ENCODE measurements at regions not wholly inside any gene's neighbourhood (a gene's known extent, or its start where the extent isn't known, plus 50 kb on each side); places are given as distances from the start of the nearest gene placed in this dataset.
A peak's percentile ranks its signal among the peaks of the same experiment; 100 is the strongest.

DNA sequence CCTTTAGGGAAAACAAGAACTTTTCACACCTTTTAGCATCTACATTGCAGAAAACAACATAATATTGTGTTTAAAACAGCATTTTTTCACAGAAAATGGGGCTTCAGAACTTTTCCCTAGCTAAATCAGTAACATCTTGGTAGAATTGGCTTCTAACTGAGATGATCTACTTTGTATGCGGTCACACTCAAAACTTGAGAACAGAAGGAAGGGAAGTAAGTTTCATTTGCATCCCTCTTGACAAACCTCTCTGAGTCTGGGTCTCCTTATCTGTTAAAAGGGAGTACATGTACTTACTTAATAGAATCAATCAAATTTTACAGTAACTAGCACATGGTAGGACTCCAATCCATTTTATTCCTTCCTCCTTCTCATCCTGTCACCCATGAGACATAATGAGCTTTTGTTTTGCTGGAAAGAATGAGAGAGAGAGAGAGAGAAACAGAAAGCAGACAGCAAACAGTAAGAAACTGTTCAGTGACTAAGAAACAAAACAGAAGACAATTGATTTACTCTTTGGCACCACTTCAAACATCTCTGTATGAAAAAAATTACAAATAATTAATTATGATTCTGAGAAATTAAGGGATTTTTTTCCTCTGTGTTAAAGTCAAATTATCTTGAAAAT is 387.3 kb downstream of the SATB2 start:
- Histone ChIP-seq H3K9me3 (ENCODE audit: low read length) (no peaks in the 10 kb centered on the region), H3K9ac (ENCODE audit: low read length) (no peak overlapping the region; the same call in 1 of the 2 replicates), H3K36me3 (ENCODE audit: insufficient read depth, low read length) (no peaks in the 10 kb centered on the region), H3K27ac (ENCODE audit: low read depth, low read length, poor library complexity, severe bottlenecking) (peak overlapping the region; percentile 76), H3K27me3 (ENCODE audit: insufficient read depth, low read length) (no peaks in the 10 kb centered on the region), H4K20me1 (ENCODE audit: insufficient read depth, low read length) (no peaks in the 10 kb centered on the region), H3K4me3 (ENCODE audit: low read depth, low read length, poor library complexity, severe bottlenecking) (no peak overlapping the region), H3K4me2 (ENCODE audit: low read length) (peak overlapping the region; percentile 36; the same call in 1 of the 2 replicates), H2AFZ (ENCODE audit: low read length) (no peak overlapping the region), H3K4me1 (ENCODE audit: insufficient read depth, low read length, severe bottlenecking) (peaks cover 60% of the 10 kb centered on the region), H3F3A (ENCODE audit: insufficient read depth, low read length) (no peaks in the 10 kb centered on the region), H3K9me2 (ENCODE audit: low read depth, low read length) (no peaks in the 10 kb centered on the region), H3K79me2 (ENCODE audit: insufficient read depth, low read length) (no peaks in the 10 kb centered on the region)
- no peak for TF ChIP-seq EZH2 (IDR thresholded peaks at IDR 0.05; ENCODE audit: borderline replicate concordance, low read length)
- TF ChIP-seq, protein P1, sequence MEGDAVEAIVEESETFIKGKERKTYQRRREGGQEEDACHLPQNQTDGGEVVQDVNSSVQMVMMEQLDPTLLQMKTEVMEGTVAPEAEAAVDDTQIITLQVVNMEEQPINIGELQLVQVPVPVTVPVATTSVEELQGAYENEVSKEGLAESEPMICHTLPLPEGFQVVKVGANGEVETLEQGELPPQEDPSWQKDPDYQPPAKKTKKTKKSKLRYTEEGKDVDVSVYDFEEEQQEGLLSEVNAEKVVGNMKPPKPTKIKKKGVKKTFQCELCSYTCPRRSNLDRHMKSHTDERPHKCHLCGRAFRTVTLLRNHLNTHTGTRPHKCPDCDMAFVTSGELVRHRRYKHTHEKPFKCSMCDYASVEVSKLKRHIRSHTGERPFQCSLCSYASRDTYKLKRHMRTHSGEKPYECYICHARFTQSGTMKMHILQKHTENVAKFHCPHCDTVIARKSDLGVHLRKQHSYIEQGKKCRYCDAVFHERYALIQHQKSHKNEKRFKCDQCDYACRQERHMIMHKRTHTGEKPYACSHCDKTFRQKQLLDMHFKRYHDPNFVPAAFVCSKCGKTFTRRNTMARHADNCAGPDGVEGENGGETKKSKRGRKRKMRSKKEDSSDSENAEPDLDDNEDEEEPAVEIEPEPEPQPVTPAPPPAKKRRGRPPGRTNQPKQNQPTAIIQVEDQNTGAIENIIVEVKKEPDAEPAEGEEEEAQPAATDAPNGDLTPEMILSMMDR (IDR thresholded peaks at IDR 0.05; ENCODE audit: low read length) = no peak

DNA sequence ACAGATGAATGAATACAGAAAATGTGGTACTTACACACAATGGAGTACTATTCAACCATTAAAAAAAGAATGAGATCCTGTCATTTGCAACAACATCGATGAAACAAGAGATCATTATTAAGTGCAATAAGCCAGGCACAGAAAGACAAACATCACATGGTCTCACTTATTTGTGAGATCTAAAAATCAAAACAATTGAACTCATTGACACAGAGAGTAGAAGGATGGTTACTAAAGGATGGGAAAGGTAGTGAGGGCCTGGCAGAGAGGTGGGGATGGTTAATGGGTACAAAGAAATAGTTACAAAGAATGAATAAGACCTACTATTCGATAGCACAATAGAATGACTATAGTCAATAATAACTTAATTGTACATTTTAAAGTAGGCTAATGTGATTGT is 393.5 kb downstream of the SATB2 start:
- TF ChIP-seq, protein P1 (IDR thresholded peaks at IDR 0.05; ENCODE audit: low read length) = no peak
- no peak for TF ChIP-seq EZH2 (IDR thresholded peaks at IDR 0.05; ENCODE audit: borderline replicate concordance, low read length)

DNA sequence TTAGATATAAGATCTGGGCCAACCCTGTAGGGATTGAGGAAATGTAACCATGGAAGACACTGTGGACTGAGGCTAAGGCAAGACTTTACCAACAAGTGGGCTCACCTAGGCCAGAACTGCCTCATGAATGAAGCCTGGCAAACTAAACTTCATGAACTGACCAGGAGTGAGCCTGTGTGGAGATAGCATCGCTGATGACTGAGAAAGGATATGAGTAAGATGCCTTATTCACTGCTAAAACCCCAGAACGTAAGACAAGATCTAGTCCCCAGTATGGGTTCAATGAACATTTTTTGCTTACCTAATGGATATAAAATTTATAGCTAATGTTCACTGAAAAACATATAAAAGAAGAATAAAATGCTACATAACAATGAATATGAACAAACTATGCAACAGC is 399.8 kb downstream of the SATB2 start:
- Histone ChIP-seq H3K36me3 (ENCODE audit: insufficient read depth, low read length) (no peaks in the 10 kb centered on the region), H3K4me1 (ENCODE audit: insufficient read depth, low read length, severe bottlenecking) (no peaks in the 10 kb centered on the region), H3K9ac (ENCODE audit: low read length) (no peak overlapping the region), H3K9me3 (ENCODE audit: low read length) (peaks cover 3% of the 10 kb centered on the region; the same call in 1 of the 2 replicates), H3K4me3 (ENCODE audit: low read depth, low read length, poor library complexity, severe bottlenecking) (no peak overlapping the region), H3K4me2 (ENCODE audit: low read length) (no peak overlapping the region), H3K27me3 (ENCODE audit: insufficient read depth, low read length) (no peaks in the 10 kb centered on the region), H4K20me1 (ENCODE audit: insufficient read depth, low read length) (no peaks in the 10 kb centered on the region), H2AFZ (ENCODE audit: low read length) (no peak overlapping the region), H3K9me2 (ENCODE audit: low read depth, low read length) (no peaks in the 10 kb centered on the region), H3K27ac (ENCODE audit: low read depth, low read length, poor library complexity, severe bottlenecking) (no peak overlapping the region), H3F3A (ENCODE audit: insufficient read depth, low read length) (no peaks in the 10 kb centered on the region), H3K79me2 (ENCODE audit: insufficient read depth, low read length) (no peaks in the 10 kb centered on the region)
- no peak for TF ChIP-seq EZH2 (IDR thresholded peaks at IDR 0.05; ENCODE audit: borderline replicate concordance, low read length)
- TF ChIP-seq, protein P1 (IDR thresholded peaks at IDR 0.05; ENCODE audit: low read length) = no peak

More for the DNA sequence above, 393.5 kb downstream of the SATB2 start:
- H3K4me2 ChIP-seq (ENCODE audit: low read length) = no peak overlapping the region
- no peak overlapping the region for H3K9ac ChIP-seq (ENCODE audit: low read length)
- no peak overlapping the region for H3K4me3 ChIP-seq (ENCODE audit: low read depth, low read length, poor library complexity, severe bottlenecking)
- H3F3A ChIP-seq (ENCODE audit: insufficient read depth, low read length) = no peaks in the 10 kb centered on the region
- H2AFZ ChIP-seq (ENCODE audit: low read length) = no peak overlapping the region
- no peak overlapping the region for H3K27ac ChIP-seq (ENCODE audit: low read depth, low read length, poor library complexity, severe bottlenecking)
- peaks cover 3% of the 10 kb centered on the region; the same call in 1 of the 2 replicates for H3K9me3 ChIP-seq (ENCODE audit: low read length)
- H3K79me2 ChIP-seq (ENCODE audit: insufficient read depth, low read length) = no peaks in the 10 kb centered on the region
- peaks cover 27% of the 10 kb centered on the region for H3K4me1 ChIP-seq (ENCODE audit: insufficient read depth, low read length, severe bottlenecking)
- H3K27me3 ChIP-seq (ENCODE audit: insufficient read depth, low read length) = no peaks in the 10 kb centered on the region
- no peaks in the 10 kb centered on the region for H3K9me2 ChIP-seq (ENCODE audit: low read depth, low read length)
- no peaks in the 10 kb centered on the region for H3K36me3 ChIP-seq (ENCODE audit: insufficient read depth, low read length)
- H4K20me1 ChIP-seq (ENCODE audit: insufficient read depth, low read length) = no peaks in the 10 kb centered on the region

Data from OCI-LY1 (cell line).